ENCODE measurements at regions not wholly inside any gene's neighbourhood (a gene's known extent, or its start where the extent isn't known, plus 50 kb on each side); places are given as distances from the start of the nearest gene placed in this dataset.

DNA sequence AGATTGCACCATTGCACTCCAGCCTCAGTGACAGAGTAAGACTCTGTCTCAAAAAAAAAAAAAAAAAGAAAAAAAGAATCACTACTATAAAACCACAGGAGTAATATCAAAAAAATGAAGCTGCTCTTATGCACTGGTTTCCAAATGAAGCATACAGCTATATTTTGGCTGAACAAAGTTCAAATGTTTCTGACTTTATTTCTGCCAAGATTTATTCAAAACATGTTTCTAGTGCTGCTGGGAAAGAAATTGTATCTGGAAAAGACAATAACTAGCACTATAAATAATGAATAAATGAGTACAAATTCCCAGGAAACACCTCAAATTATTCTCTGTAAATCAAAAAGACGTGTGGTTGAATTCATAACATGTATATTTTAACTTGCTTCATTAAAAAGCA is 102.5 kb upstream of the MME start:
- Histone ChIP-seq H2AFZ (ENCODE audit: low read depth, low read length) (no peak overlapping the region), H3K9me3 (ENCODE audit: insufficient read depth, low read length) (no peaks in the 10 kb centered on the region), H4K20me1 (ENCODE audit: insufficient read depth, low read length) (no peaks in the 10 kb centered on the region), H3K27ac (ENCODE audit: low read length) (no peak overlapping the region), H3K9ac (ENCODE audit: low read length) (no peak overlapping the region), H3K79me2 (ENCODE audit: low read length) (no peaks in the 10 kb centered on the region), H3K27me3 (ENCODE audit: low read depth, low read length) (no peaks in the 10 kb centered on the region), H3K4me1 (ENCODE audit: low read length) (no peaks in the 10 kb centered on the region), H3K4me3 (ENCODE audit: low read length) (no peak overlapping the region), H3K4me2 (ENCODE audit: low read length) (no peak overlapping the region), H3K36me3 (replicated peaks; ENCODE audit: low read depth, low read length) (no peaks in the 10 kb centered on the region)
- TF ChIP-seq, protein P1, sequence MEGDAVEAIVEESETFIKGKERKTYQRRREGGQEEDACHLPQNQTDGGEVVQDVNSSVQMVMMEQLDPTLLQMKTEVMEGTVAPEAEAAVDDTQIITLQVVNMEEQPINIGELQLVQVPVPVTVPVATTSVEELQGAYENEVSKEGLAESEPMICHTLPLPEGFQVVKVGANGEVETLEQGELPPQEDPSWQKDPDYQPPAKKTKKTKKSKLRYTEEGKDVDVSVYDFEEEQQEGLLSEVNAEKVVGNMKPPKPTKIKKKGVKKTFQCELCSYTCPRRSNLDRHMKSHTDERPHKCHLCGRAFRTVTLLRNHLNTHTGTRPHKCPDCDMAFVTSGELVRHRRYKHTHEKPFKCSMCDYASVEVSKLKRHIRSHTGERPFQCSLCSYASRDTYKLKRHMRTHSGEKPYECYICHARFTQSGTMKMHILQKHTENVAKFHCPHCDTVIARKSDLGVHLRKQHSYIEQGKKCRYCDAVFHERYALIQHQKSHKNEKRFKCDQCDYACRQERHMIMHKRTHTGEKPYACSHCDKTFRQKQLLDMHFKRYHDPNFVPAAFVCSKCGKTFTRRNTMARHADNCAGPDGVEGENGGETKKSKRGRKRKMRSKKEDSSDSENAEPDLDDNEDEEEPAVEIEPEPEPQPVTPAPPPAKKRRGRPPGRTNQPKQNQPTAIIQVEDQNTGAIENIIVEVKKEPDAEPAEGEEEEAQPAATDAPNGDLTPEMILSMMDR (IDR thresholded peaks at IDR 0.05; ENCODE audit: low read depth, low read length): no peak
- TF ChIP-seq EZH2phosphoT487 (IDR thresholded peaks at IDR 0.05; ENCODE audit: low read depth): no peak

DNA sequence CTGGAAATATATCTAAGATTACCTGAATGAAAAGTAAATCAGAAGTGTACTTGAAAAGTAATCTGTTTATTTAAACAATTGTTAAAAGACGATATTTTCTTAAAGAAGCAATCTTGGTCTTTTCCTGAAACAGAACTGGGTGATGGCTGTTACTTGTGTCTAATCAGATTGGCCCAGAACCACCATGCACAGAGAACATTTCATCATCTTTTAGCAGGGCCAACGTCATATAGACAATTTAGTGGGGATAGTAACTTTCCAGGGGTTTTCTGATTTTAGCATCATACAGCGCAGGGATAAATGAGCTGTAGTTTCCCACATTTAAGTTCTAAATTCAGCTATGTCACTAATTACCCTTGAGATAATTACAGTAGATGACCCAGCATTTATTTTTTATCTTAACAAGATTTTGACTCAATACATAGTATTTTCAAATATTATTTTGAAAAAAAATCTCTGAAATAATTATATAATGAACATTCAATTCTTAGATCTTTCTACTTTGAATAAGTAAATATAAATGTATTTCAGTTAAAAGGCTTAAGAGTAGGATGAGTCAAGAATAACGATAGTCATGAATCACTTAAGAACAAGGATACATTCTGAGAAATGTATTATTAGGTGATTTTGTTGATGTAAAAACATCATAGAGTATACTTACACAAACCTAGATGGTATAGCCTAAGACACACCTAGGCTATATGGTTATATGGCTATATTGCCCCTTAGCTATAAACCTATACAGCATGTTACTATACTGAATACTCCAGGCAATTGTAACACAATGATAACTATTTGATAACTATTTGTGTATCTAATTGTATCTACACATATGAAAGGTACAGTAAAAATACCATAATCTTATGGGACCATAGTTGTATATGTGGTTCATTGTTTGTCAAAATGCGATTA is 103.8 kb upstream of the MME start:
- Histone ChIP-seq H3K27ac (ENCODE audit: low read length) (no peak overlapping the region), H2AFZ (ENCODE audit: low read depth, low read length) (no peak overlapping the region), H3K9me3 (ENCODE audit: insufficient read depth, low read length) (no peaks in the 10 kb centered on the region), H4K20me1 (ENCODE audit: insufficient read depth, low read length) (no peaks in the 10 kb centered on the region), H3K9ac (ENCODE audit: low read length) (no peak overlapping the region), H3K79me2 (ENCODE audit: low read length) (no peaks in the 10 kb centered on the region), H3K36me3 (replicated peaks; ENCODE audit: low read depth, low read length) (no peaks in the 10 kb centered on the region), H3K4me3 (ENCODE audit: low read length) (no peak overlapping the region), H3K4me2 (ENCODE audit: low read length) (no peak overlapping the region), H3K4me1 (ENCODE audit: low read length) (peaks cover 6% of the 10 kb centered on the region), H3K27me3 (ENCODE audit: low read depth, low read length) (no peaks in the 10 kb centered on the region)
- TF ChIP-seq, protein P1 (IDR thresholded peaks at IDR 0.05; ENCODE audit: low read depth, low read length): no peak
- TF ChIP-seq EZH2phosphoT487 (IDR thresholded peaks at IDR 0.05; ENCODE audit: low read depth): no peak

DNA sequence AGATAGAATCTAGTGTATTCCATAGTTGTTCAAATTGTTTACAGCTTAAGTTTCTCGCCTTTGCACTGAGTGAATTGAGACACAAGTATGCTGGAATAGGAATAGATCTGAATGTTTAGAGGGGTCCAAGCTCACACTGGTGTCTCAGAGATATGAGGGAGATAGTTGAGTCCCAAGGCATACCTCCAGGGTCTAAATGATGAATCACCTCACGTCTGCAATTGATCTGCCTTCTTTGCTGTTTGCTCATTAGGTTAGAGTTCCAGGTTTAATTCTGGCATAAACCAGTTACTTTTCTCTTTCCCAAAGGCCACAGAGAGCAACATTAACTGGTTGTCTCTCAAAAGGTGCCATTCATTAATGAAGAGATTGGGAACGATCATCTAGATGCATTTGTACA is 106.3 kb upstream of the MME start:
- H3K79me2 ChIP-seq (ENCODE audit: low read length): no peaks in the 10 kb centered on the region
- H3K36me3 ChIP-seq (replicated peaks; ENCODE audit: low read depth, low read length): no peaks in the 10 kb centered on the region
- H3K4me2 ChIP-seq (ENCODE audit: low read length): no peak overlapping the region
- H3K9me3 ChIP-seq (ENCODE audit: insufficient read depth, low read length): no peaks in the 10 kb centered on the region
- H3K9ac ChIP-seq (ENCODE audit: low read length): no peak overlapping the region
- H2AFZ ChIP-seq (ENCODE audit: low read depth, low read length): no peak overlapping the region
- TF ChIP-seq, protein P1 (IDR thresholded peaks at IDR 0.05; ENCODE audit: low read depth, low read length): no peak
- no peak for TF ChIP-seq EZH2phosphoT487 (IDR thresholded peaks at IDR 0.05; ENCODE audit: low read depth)
- no peak overlapping the region for H3K4me3 ChIP-seq (ENCODE audit: low read length)
- H3K27ac ChIP-seq (ENCODE audit: low read length): no peak overlapping the region
- no peaks in the 10 kb centered on the region for H4K20me1 ChIP-seq (ENCODE audit: insufficient read depth, low read length)
- H3K27me3 ChIP-seq (ENCODE audit: low read depth, low read length): no peaks in the 10 kb centered on the region
- H3K4me1 ChIP-seq (ENCODE audit: low read length): peaks cover 11% of the 10 kb centered on the region

DNA sequence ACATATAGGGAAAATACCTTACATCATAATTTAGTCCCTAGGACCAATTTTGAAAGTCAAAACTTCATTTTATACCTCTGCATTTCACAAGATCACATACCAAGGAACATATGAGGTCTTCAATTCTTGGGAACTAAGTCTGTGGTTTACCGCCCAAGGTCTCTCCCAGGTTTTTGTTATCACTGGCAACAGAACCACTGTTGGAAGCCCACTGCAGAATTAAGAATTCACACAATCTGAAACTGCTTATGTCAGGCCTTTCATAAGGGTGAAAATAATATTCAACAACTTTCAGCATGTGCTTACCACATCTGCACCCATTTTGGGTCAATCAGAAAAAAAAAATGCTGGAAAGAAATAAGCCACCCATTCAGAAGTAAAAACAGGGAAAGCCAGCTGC is 107.2 kb upstream of the MME start:
- no peak overlapping the region for H3K4me3 ChIP-seq (ENCODE audit: low read length)
- H2AFZ ChIP-seq (ENCODE audit: low read depth, low read length): no peak overlapping the region
- TF ChIP-seq EZH2phosphoT487 (IDR thresholded peaks at IDR 0.05; ENCODE audit: low read depth): no peak
- TF ChIP-seq, protein P1 (IDR thresholded peaks at IDR 0.05; ENCODE audit: low read depth, low read length): no peak
- H3K27ac ChIP-seq (ENCODE audit: low read length): no peak overlapping the region
- H3K79me2 ChIP-seq (ENCODE audit: low read length): no peaks in the 10 kb centered on the region
- peaks cover 11% of the 10 kb centered on the region for H3K4me1 ChIP-seq (ENCODE audit: low read length)
- H3K27me3 ChIP-seq (ENCODE audit: low read depth, low read length): no peaks in the 10 kb centered on the region
- no peak overlapping the region for H3K9ac ChIP-seq (ENCODE audit: low read length)
- no peaks in the 10 kb centered on the region for H4K20me1 ChIP-seq (ENCODE audit: insufficient read depth, low read length)
- no peaks in the 10 kb centered on the region for H3K36me3 ChIP-seq (replicated peaks; ENCODE audit: low read depth, low read length)
- H3K4me2 ChIP-seq (ENCODE audit: low read length): no peak overlapping the region
- no peaks in the 10 kb centered on the region for H3K9me3 ChIP-seq (ENCODE audit: insufficient read depth, low read length)
